Germinal center (tissue), 1 donor: ENCODE measurements at regions not wholly inside any gene's neighbourhood (a gene's known extent, or its start where the extent isn't known, plus 50 kb on each side); places are given as distances from the start of the nearest gene placed in this dataset.
"Not testable (repeated sequence)": the region's sequence is repeated elsewhere in the genome, so short reads cannot be mapped to it uniquely, and the experiment has no call there.

Experiments used
- DNase-seq: peaks from one replicate; pipeline ENCODE4 v3.0.0; 2012; ENCODE audit warnings: mixed read lengths, low spot score

GRCh38 chr20:40933758-40934157 is 94.9 kb upstream of the TOP1 start:
- no peak for DNase-seq

- no peak for DNase-seq
These were observed 90.6 kb upstream of the TOP1 start for GRCh38 chr20:40938020-40938419.

GRCh38 chr20:40939667-40940066 is 89.0 kb upstream of the TOP1 start:
- no peak for DNase-seq

- DNase-seq = peak; percentile 60
These were observed 87.5 kb upstream of the TOP1 start for GRCh38 chr20:40941133-40941610.

GRCh38 chr20:40942006-40942405 is 86.6 kb upstream of the TOP1 start:
- no peak for DNase-seq

GRCh38 chr20:40942775-40943174 is 85.8 kb upstream of the TOP1 start:
- DNase-seq = no peak

- no peak for DNase-seq
These were observed 85.0 kb upstream of the TOP1 start for GRCh38 chr20:40943591-40943990.

- no peak for DNase-seq
These were observed 83.4 kb upstream of the TOP1 start for GRCh38 chr20:40945189-40945588.

GRCh38 chr20:40945754-40946450 is 82.7 kb upstream of the TOP1 start:
- peak; percentile 61 for DNase-seq

- no peak for DNase-seq
These were observed 82.2 kb upstream of the TOP1 start for GRCh38 chr20:40946451-40946850.

- no peak for DNase-seq
These were observed 80.0 kb upstream of the TOP1 start for GRCh38 chr20:40948465-40949267.

- no peak for DNase-seq
These were observed 79.3 kb upstream of the TOP1 start for GRCh38 chr20:40949346-40949745.

GRCh38 chr20:40952136-40952535 is 76.5 kb upstream of the TOP1 start:
- DNase-seq = no peak

- no peak for DNase-seq
These were observed 75.2 kb upstream of the TOP1 start for GRCh38 chr20:40953416-40953815.

GRCh38 chr20:40953856-40954255 is 74.8 kb upstream of the TOP1 start:
- DNase-seq = no peak

GRCh38 chr20:40954521-40955165 is 74.0 kb upstream of the TOP1 start:
- DNase-seq = no peak

- DNase-seq = no peak
These were observed 73.3 kb upstream of the TOP1 start for GRCh38 chr20:40955326-40955725.

- DNase-seq = not testable (repeated sequence)
These were observed 72.8 kb upstream of the TOP1 start for GRCh38 chr20:40955826-40956225.

GRCh38 chr20:40956542-40957264 is 71.9 kb upstream of the TOP1 start:
- peak; percentile 36 for DNase-seq

- peak; percentile 1 for DNase-seq
These were observed 71.3 kb upstream of the TOP1 start for GRCh38 chr20:40957265-40957760.

GRCh38 chr20:40958598-40958997 is 70.0 kb upstream of the TOP1 start:
- DNase-seq = peak; percentile 0
